ENCODE measurements at regions not wholly inside any gene's neighbourhood (a gene's known extent, or its start where the extent isn't known, plus 50 kb on each side); places are given as distances from the start of the nearest gene placed in this dataset.

- no peak for TF ChIP-seq EZH2phosphoT487 (IDR thresholded peaks at IDR 0.05; ENCODE audit: low read depth, severe bottlenecking, unreplicated experiment)
- no peak for TF ChIP-seq CTCF (IDR thresholded peaks at IDR 0.05; ENCODE audit: poor library complexity)
- TF ChIP-seq EZH2 (IDR thresholded peaks at IDR 0.05; ENCODE audit: borderline replicate concordance) = no peak
Measured at GRCh38 chr2:228599297-228599696, 417.8 kb upstream of the SPHKAP start.
